PC-3 (cell line): ENCODE measurements at regions not wholly inside any gene's neighbourhood (a gene's known extent, or its start where the extent isn't known, plus 50 kb on each side); places are given as distances from the start of the nearest gene placed in this dataset.

Experiments used
- ATAC-seq: fragments of 200-7000 bp; cut with Tn5 transposase; 2 replicates; pipeline ENCODE4 v1.9.1; 2020; ENCODE audit warnings: mild to moderate bottlenecking, moderate library complexity
- BruUV-seq: library from RNA; stranded (reverse); fragments of 400-500 nt; replicated peaks from 2 replicates; lab custom pipeline; 2021; lab: Mats Ljungman, UMichigan
- CTCF ChIA-PET: fragments of 300-600 bp; sonication (Branson Sonifier 250); formaldehyde crosslinking; loops from one replicate; lab custom pipeline; 2022; ENCODE audit warnings: antibody characterized with exemption; lab: Charles Lee
- POLR2A ChIA-PET: fragments of 300-600 bp; sonication (Branson Sonifier 250); formaldehyde crosslinking; loops from one replicate; lab custom pipeline; 2022; ENCODE audit warnings: antibody characterized with exemption; ENCODE audit not compliant: unreplicated experiment; lab: Charles Lee
- DNase-seq: peaks from one replicate; pipeline ENCODE4 v3.0.0-alpha.2; 2015
- H2AFZ ChIP-seq: fragments of 300-600 bp; sonication (generic); 2 replicates; pipeline ENCODE4 v1.6.0; 2016; ENCODE audit warnings: antibody characterized with exemption, low read length
- H3F3A ChIP-seq: fragments of 300-600 bp; sonication (generic); one replicate; pipeline ENCODE4 v1.6.0; 2017; ENCODE audit warnings: antibody characterized with exemption, low read length, control low read depth, mild to moderate bottlenecking; ENCODE audit not compliant: unreplicated experiment
- H3K27ac ChIP-seq: fragments of 300-600 bp; sonication (generic); 2 replicates; pipeline ENCODE4 v1.5.1; 2016; ENCODE audit warnings: mild to moderate bottlenecking, low read length
- H3K27me3 ChIP-seq: fragments of 300-600 bp; sonication (generic); 2 replicates; pipeline ENCODE4 v1.6.1; 2016; ENCODE audit warnings: low read length, mixed read lengths
- H3K36me3 ChIP-seq: fragments of 300-600 bp; sonication (generic); 2 replicates; pipeline ENCODE4 v1.6.1; 2016; ENCODE audit warnings: low read depth, mixed run types, low read length, mixed read lengths
- H3K4me1 ChIP-seq: fragments of 300-600 bp; sonication (generic); 2 replicates; pipeline ENCODE4 v1.5.1; 2016; ENCODE audit warnings: low read length; ENCODE audit not compliant: insufficient read depth
- H3K4me2 ChIP-seq: fragments of 300-600 bp; sonication (generic); 2 replicates; pipeline ENCODE4 v1.6.0; 2016; ENCODE audit warnings: low read length
- H3K4me3 ChIP-seq: fragments of 300-600 bp; sonication (generic); 2 replicates; pipeline ENCODE4 v1.5.1; 2016; ENCODE audit warnings: mild to moderate bottlenecking, low read length, mixed read lengths
- H3K79me2 ChIP-seq: fragments of 300-600 bp; sonication (generic); 2 replicates; pipeline ENCODE4 v1.6.1; 2017; ENCODE audit warnings: low read length, mixed read lengths
- H3K9ac ChIP-seq: fragments of 300-600 bp; sonication (generic); 2 replicates; pipeline ENCODE4 v1.6.0; 2016; ENCODE audit warnings: mild to moderate bottlenecking, low read length
- H3K9me2 ChIP-seq: fragments of 300-600 bp; sonication (generic); replicated peaks from 2 replicates; pipeline ENCODE4 v1.6.1; 2016; ENCODE audit warnings: mixed run types, low read length, mixed read lengths
- H3K9me3 ChIP-seq: fragments of 300-600 bp; sonication (generic); 2 replicates; pipeline ENCODE4 v1.6.1; 2016; ENCODE audit warnings: low read length, mixed read lengths
- H4K20me1 ChIP-seq: fragments of 300-600 bp; sonication (generic); 2 replicates; pipeline ENCODE4 v1.6.1; 2016; ENCODE audit warnings: low read length, mixed read lengths
- CTCF ChIP-seq: fragments of 300-600 bp; sonication (generic); conservative IDR thresholded peaks from 2 replicates; pipeline ENCODE4 v1.5.1; 2017; ENCODE audit warnings: antibody characterized with exemption, low read depth, mild to moderate bottlenecking, low read length
- EZH2 ChIP-seq: fragments of 300-600 bp; sonication (generic); IDR thresholded peaks from one replicate; pipeline ENCODE4 v1.6.1; 2017; ENCODE audit warnings: antibody characterized with exemption, mild to moderate bottlenecking, low read length; ENCODE audit not compliant: unreplicated experiment
- EZH2phosphoT487 ChIP-seq: fragments of 300-600 bp; sonication (generic); IDR thresholded peaks from 2 replicates; pipeline ENCODE4 v1.6.1; 2018; ENCODE audit warnings: mild to moderate bottlenecking, antibody characterized with exemption, low read length, borderline replicate concordance
- intact Hi-C: fragments of 100-400 bp; cut with micrococcal nuclease; formaldehyde crosslinking; loops from 2 replicates; pipeline ENCODE4 v1.9.0; 2023

- no peak for ATAC-seq
- no peaks in the 10 kb centered on the region for H3F3A ChIP-seq
- no peak overlapping the region for H2AFZ ChIP-seq
- H3K4me1 ChIP-seq = peaks cover 6% of the 10 kb centered on the region; the same call in 1 of the 2 replicates
- H3K79me2 ChIP-seq = no peaks in the 10 kb centered on the region
- no peaks in the 10 kb centered on the region for H3K36me3 ChIP-seq
- no peak overlapping the region for H3K9ac ChIP-seq
- POLR2A ChIA-PET = no interaction called here
- no peak for TF ChIP-seq EZH2
- no peak for TF ChIP-seq CTCF
- no peak for TF ChIP-seq EZH2phosphoT487
- no peak overlapping the region for H3K27ac ChIP-seq
- no peaks in the 10 kb centered on the region for H4K20me1 ChIP-seq
- CTCF ChIA-PET = no interaction called here
- intact Hi-C loops = no loop called here
- no peaks in the 10 kb centered on the region for H3K9me2 ChIP-seq
- no peaks in the 10 kb centered on the region for H3K9me3 ChIP-seq
- DNase-seq = peak; percentile 24
- no peaks in the 10 kb centered on the region for H3K27me3 ChIP-seq
- H3K4me3 ChIP-seq = no peak overlapping the region
- BruUV-seq = no TSS peak
- no peak overlapping the region for H3K4me2 ChIP-seq
Measured at GRCh38 chr10:118911363-118911762, 118.2 kb upstream of the NANOS1 start.

GRCh38 chr10:118912961-118913600 is 116.4 kb upstream of the NANOS1 start:
- Histone ChIP-seq H4K20me1 (no peaks in the 10 kb centered on the region), H3K36me3 (no peaks in the 10 kb centered on the region), H3K4me1 (peaks cover 6% of the 10 kb centered on the region; the same call in 1 of the 2 replicates), H3K9me2 (no peaks in the 10 kb centered on the region), H2AFZ (no peak overlapping the region), H3K27me3 (no peaks in the 10 kb centered on the region), H3K79me2 (no peaks in the 10 kb centered on the region), H3K27ac (no peak overlapping the region), H3K9ac (no peak overlapping the region), H3F3A (no peaks in the 10 kb centered on the region), H3K4me3 (no peak overlapping the region), H3K4me2 (no peak overlapping the region), H3K9me3 (no peaks in the 10 kb centered on the region)
- DNase-seq (no peak), ATAC-seq (no peak)
- CTCF ChIA-PET = no interaction called here
- TF ChIP-seq EZH2 (no peak), EZH2phosphoT487 (no peak), CTCF (no peak)
- POLR2A ChIA-PET = interaction anchor here (0.7 kb wide), 1 partner anchor 330 kb away, joined by 4 read pairs; no protein-coding TSS in a partner anchor
- intact Hi-C loops = no loop called here
- no TSS peak for BruUV-seq

GRCh38 chr10:118913825-118914224 is 115.7 kb upstream of the NANOS1 start:
- POLR2A ChIA-PET = no interaction called here
- Histone ChIP-seq H3F3A (no peaks in the 10 kb centered on the region), H3K27me3 (no peaks in the 10 kb centered on the region), H3K27ac (no peak overlapping the region), H2AFZ (no peak overlapping the region), H3K4me1 (peaks cover 10% of the 10 kb centered on the region; the same call in 1 of the 2 replicates), H3K9me3 (no peaks in the 10 kb centered on the region), H4K20me1 (no peaks in the 10 kb centered on the region), H3K9ac (no peak overlapping the region), H3K36me3 (no peaks in the 10 kb centered on the region), H3K9me2 (no peaks in the 10 kb centered on the region), H3K79me2 (no peaks in the 10 kb centered on the region), H3K4me3 (no peak overlapping the region), H3K4me2 (no peak overlapping the region)
- CTCF ChIA-PET = no interaction called here
- TF ChIP-seq CTCF (no peak), EZH2phosphoT487 (no peak), EZH2 (no peak)
- BruUV-seq = no TSS peak
- intact Hi-C loops = no loop called here
- DNase-seq (no peak), ATAC-seq (no peak)
